D341Med (cell line): ENCODE measurements at regions not wholly inside any gene's neighbourhood (a gene's known extent, or its start where the extent isn't known, plus 50 kb on each side); places are given as distances from the start of the nearest gene placed in this dataset.
"Not testable (repeated sequence)": the region's sequence is repeated elsewhere in the genome, so short reads cannot be mapped to it uniquely, and the experiment has no call there.

Source experiments
- DNase-seq: peaks from one replicate; pipeline ENCODE4 v3.0.0; 2012; ENCODE audit warnings: low spot score

GRCh38 chr15:77909182-77909940, 168.2 kb downstream of the TBC1D2B start:
- no peak for DNase-seq

- DNase-seq, result not testable (repeated sequence)
Observed at GRCh38 chr15:77908752-77909111, 168.8 kb downstream of the TBC1D2B start.

- DNase-seq, result peak; percentile 54
Observed at GRCh38 chr15:77907824-77908751, 169.4 kb downstream of the TBC1D2B start.

GRCh38 chr15:77906062-77906990, 171.2 kb downstream of the TBC1D2B start:
- not testable (repeated sequence) for DNase-seq

- DNase-seq, result no peak
Observed at GRCh38 chr15:77905301-77905920, 172.1 kb downstream of the TBC1D2B start.

- DNase-seq, result no peak
Observed at GRCh38 chr15:77904901-77905300, 172.6 kb downstream of the TBC1D2B start.

GRCh38 chr15:77904436-77904821, 173.1 kb downstream of the TBC1D2B start:
- DNase-seq, result no peak

GRCh38 chr15:77903761-77904435, 173.6 kb downstream of the TBC1D2B start:
- DNase-seq, result not testable (repeated sequence)

- peak; percentile 74 for DNase-seq
Observed at GRCh38 chr15:77902921-77903760, 174.4 kb downstream of the TBC1D2B start.

GRCh38 chr15:77901921-77902750, 175.4 kb downstream of the TBC1D2B start:
- DNase-seq, result no peak

GRCh38 chr15:77901251-77901881, 176.1 kb downstream of the TBC1D2B start:
- no peak for DNase-seq

- DNase-seq, result peak; percentile 56
Observed at GRCh38 chr15:77900331-77900963, 177.1 kb downstream of the TBC1D2B start.

- DNase-seq, result not testable (repeated sequence)
Observed at GRCh38 chr15:77899776-77900175, 177.7 kb downstream of the TBC1D2B start.

- DNase-seq, result no peak
Observed at GRCh38 chr15:77898811-77899730, 178.4 kb downstream of the TBC1D2B start.

- no peak for DNase-seq
Observed at GRCh38 chr15:77897896-77898406, 179.6 kb downstream of the TBC1D2B start.

- not testable (repeated sequence) for DNase-seq
Observed at GRCh38 chr15:77897113-77897895, 180.2 kb downstream of the TBC1D2B start.
